ENCODE measurements at regions not wholly inside any gene's neighbourhood (a gene's known extent, or its start where the extent isn't known, plus 50 kb on each side); places are given as distances from the start of the nearest gene placed in this dataset.

DNA sequence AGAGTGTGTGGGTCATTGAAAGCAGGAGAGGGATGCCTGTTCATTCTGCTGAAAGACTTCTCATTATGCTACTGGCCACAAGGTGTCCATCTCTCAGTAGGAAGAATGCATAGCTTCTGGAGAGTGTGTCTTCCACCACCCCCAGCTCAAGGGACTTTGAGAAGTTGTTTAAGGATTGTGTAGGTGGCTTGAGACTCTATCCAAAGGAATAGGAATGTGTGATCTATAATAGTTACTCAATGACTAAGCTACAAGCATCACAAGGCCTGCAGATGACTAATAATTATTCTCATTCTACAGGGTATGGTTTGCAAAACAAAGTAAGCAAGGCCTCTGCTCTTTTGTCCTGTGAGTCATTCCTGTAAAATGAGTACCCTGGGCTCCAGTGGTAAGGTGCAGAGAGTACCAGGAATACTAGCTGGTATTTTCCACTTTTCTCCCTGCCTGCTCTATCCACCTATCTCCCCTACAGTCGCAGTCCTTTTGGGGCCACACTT, 279.8 kb upstream of the BOD1L1 start (continued):
- TF ChIP-seq, protein P1, sequence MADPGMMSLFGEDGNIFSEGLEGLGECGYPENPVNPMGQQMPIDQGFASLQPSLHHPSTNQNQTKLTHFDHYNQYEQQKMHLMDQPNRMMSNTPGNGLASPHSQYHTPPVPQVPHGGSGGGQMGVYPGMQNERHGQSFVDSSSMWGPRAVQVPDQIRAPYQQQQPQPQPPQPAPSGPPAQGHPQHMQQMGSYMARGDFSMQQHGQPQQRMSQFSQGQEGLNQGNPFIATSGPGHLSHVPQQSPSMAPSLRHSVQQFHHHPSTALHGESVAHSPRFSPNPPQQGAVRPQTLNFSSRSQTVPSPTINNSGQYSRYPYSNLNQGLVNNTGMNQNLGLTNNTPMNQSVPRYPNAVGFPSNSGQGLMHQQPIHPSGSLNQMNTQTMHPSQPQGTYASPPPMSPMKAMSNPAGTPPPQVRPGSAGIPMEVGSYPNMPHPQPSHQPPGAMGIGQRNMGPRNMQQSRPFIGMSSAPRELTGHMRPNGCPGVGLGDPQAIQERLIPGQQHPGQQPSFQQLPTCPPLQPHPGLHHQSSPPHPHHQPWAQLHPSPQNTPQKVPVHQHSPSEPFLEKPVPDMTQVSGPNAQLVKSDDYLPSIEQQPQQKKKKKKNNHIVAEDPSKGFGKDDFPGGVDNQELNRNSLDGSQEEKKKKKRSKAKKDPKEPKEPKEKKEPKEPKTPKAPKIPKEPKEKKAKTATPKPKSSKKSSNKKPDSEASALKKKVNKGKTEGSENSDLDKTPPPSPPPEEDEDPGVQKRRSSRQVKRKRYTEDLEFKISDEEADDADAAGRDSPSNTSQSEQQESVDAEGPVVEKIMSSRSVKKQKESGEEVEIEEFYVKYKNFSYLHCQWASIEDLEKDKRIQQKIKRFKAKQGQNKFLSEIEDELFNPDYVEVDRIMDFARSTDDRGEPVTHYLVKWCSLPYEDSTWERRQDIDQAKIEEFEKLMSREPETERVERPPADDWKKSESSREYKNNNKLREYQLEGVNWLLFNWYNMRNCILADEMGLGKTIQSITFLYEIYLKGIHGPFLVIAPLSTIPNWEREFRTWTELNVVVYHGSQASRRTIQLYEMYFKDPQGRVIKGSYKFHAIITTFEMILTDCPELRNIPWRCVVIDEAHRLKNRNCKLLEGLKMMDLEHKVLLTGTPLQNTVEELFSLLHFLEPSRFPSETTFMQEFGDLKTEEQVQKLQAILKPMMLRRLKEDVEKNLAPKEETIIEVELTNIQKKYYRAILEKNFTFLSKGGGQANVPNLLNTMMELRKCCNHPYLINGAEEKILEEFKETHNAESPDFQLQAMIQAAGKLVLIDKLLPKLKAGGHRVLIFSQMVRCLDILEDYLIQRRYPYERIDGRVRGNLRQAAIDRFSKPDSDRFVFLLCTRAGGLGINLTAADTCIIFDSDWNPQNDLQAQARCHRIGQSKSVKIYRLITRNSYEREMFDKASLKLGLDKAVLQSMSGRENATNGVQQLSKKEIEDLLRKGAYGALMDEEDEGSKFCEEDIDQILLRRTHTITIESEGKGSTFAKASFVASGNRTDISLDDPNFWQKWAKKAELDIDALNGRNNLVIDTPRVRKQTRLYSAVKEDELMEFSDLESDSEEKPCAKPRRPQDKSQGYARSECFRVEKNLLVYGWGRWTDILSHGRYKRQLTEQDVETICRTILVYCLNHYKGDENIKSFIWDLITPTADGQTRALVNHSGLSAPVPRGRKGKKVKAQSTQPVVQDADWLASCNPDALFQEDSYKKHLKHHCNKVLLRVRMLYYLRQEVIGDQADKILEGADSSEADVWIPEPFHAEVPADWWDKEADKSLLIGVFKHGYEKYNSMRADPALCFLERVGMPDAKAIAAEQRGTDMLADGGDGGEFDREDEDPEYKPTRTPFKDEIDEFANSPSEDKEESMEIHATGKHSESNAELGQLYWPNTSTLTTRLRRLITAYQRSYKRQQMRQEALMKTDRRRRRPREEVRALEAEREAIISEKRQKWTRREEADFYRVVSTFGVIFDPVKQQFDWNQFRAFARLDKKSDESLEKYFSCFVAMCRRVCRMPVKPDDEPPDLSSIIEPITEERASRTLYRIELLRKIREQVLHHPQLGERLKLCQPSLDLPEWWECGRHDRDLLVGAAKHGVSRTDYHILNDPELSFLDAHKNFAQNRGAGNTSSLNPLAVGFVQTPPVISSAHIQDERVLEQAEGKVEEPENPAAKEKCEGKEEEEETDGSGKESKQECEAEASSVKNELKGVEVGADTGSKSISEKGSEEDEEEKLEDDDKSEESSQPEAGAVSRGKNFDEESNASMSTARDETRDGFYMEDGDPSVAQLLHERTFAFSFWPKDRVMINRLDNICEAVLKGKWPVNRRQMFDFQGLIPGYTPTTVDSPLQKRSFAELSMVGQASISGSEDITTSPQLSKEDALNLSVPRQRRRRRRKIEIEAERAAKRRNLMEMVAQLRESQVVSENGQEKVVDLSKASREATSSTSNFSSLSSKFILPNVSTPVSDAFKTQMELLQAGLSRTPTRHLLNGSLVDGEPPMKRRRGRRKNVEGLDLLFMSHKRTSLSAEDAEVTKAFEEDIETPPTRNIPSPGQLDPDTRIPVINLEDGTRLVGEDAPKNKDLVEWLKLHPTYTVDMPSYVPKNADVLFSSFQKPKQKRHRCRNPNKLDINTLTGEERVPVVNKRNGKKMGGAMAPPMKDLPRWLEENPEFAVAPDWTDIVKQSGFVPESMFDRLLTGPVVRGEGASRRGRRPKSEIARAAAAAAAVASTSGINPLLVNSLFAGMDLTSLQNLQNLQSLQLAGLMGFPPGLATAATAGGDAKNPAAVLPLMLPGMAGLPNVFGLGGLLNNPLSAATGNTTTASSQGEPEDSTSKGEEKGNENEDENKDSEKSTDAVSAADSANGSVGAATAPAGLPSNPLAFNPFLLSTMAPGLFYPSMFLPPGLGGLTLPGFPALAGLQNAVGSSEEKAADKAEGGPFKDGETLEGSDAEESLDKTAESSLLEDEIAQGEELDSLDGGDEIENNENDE (IDR thresholded peaks at IDR 0.05; ENCODE audit: insufficient replicate concordance, low read length), result no peak
- no peak for TF ChIP-seq TAF7 (optimal IDR thresholded peaks at IDR 0.05; ENCODE audit: borderline replicate concordance, low read depth, low read length)
- TF ChIP-seq, protein P2, sequence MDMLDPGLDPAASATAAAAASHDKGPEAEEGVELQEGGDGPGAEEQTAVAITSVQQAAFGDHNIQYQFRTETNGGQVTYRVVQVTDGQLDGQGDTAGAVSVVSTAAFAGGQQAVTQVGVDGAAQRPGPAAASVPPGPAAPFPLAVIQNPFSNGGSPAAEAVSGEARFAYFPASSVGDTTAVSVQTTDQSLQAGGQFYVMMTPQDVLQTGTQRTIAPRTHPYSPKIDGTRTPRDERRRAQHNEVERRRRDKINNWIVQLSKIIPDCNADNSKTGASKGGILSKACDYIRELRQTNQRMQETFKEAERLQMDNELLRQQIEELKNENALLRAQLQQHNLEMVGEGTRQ (IDR thresholded peaks at IDR 0.05; ENCODE audit: low read length), result no peak
- no peak for TF ChIP-seq CEBPB (IDR thresholded peaks at IDR 0.05; ENCODE audit: low read depth, low read length)

All from H1 (cell line).